Testis (tissue), 2 donors: ENCODE measurements at regions not wholly inside any gene's neighbourhood (a gene's known extent, or its start where the extent isn't known, plus 50 kb on each side); places are given as distances from the start of the nearest gene placed in this dataset.

Experiments
- DNase-seq: peaks from one replicate; pipeline ENCODE4 v3.0.0-alpha.2; 2019
- H3K27ac ChIP-seq, 2 donors: fragments of 200-600 bp; sonication (generic); one replicate each; pipeline ENCODE4 v1.5.1; 2019
- H3K27me3 ChIP-seq: fragments of 200-600 bp; sonication (generic); one replicate; pipeline ENCODE4 v1.5.1; 2019
- H3K36me3 ChIP-seq: fragments of 200-600 bp; sonication (generic); one replicate; pipeline ENCODE4 v1.5.1; 2017; ENCODE audit warnings: low read depth; ENCODE audit errors: missing control alignments
- H3K4me1 ChIP-seq: fragments of 200-600 bp; sonication (generic); one replicate; pipeline ENCODE4 v1.5.1; 2019
- H3K4me3 ChIP-seq, 2 donors: fragments of 200-600 bp; sonication (generic); one replicate each; pipeline ENCODE4 v1.5.1; 2017 to 2019
- H3K9me3 ChIP-seq: fragments of 200-600 bp; sonication (generic); one replicate; pipeline ENCODE4 v1.5.1; 2017
- CTCF ChIP-seq, 3 experiments: fragments of 450-650 bp in 2 of 3; fragments of 200-600 bp in 1 of 3; sonication (generic) in 1 of 3; IDR thresholded peaks; one replicate each; pipeline ENCODE4 v1.5.1; 2016 to 2019; ENCODE audit warnings: antibody characterized with exemption in 3 of 3, mild to moderate bottlenecking in 2 of 3, moderate library complexity in 1 of 3
- POLR2A ChIP-seq: fragments of 450-650 bp; IDR thresholded peaks from one replicate; pipeline ENCODE4 v1.6.1; 2017; ENCODE audit warnings: antibody characterized with exemption, mild to moderate bottlenecking, moderate library complexity
- WGBS, 2 donors: methylation state at CpG; one replicate each; pipeline ENCODE4 v1.1.5; 2018; 5-methylcytosine and 5-hydroxymethylcytosine counted together
- intact Hi-C: fragments of 100-400 bp; cut with DNase I; formaldehyde crosslinking; loops from one replicate; pipeline ENCODE4 v1.15.1; 2023; ENCODE audit warnings: low total_unique reads

GRCh38 chr2:7209757-7210555 lies 292.7 kb downstream of the RNF144A start:
- no peak for TF ChIP-seq CTCF (IDR thresholded peaks at IDR 0.05)
- no peak for TF ChIP-seq POLR2A
- Histone ChIP-seq H3K4me3 (no peak overlapping the region), H3K9me3 (no peaks in the 10 kb centered on the region), H3K4me1 (no peaks in the 10 kb centered on the region), H3K27me3 (no peaks in the 10 kb centered on the region), H3K36me3 (no peaks in the 10 kb centered on the region), H3K27ac (no peak overlapping the region)
- intact Hi-C loops: no loop called here
- no peak for DNase-seq
- 78 to 86% methylated on average over 5 of the region's 5 CpGs for WGBS, 2 donors

- intact Hi-C loops: no loop called here
- Histone ChIP-seq H3K9me3 (no peaks in the 10 kb centered on the region), H3K36me3 (no peaks in the 10 kb centered on the region), H3K4me1 (no peaks in the 10 kb centered on the region), H3K27me3 (no peaks in the 10 kb centered on the region), H3K27ac (no peak overlapping the region), H3K4me3 (no peak overlapping the region)
- 87 to 94% methylated on average over 4 of the region's 4 CpGs for WGBS, 2 donors
- DNase-seq: no peak
- TF ChIP-seq CTCF (IDR thresholded peaks at IDR 0.05) (no peak), POLR2A (no peak)
Observed at GRCh38 chr2:7210712-7211111, 293.5 kb downstream of the RNF144A start.

- H3K9me3 ChIP-seq: no peaks in the 10 kb centered on the region
- H3K27ac ChIP-seq: no peak overlapping the region
- H3K36me3 ChIP-seq: no peaks in the 10 kb centered on the region
- no peaks in the 10 kb centered on the region for H3K27me3 ChIP-seq
- 69 to 73% methylated on average over 1 of the region's 1 CpG for WGBS, 2 donors
- H3K4me1 ChIP-seq: no peaks in the 10 kb centered on the region
- intact Hi-C loops: no loop called here
- DNase-seq: no peak
- TF ChIP-seq CTCF (IDR thresholded peaks at IDR 0.05) (no peak), POLR2A (no peak)
- no peak overlapping the region for H3K4me3 ChIP-seq
Observed at GRCh38 chr2:7225848-7226247, 308.6 kb downstream of the RNF144A start.

GRCh38 chr2:7226501-7226900 lies 309.3 kb downstream of the RNF144A start:
- H3K36me3 ChIP-seq: no peaks in the 10 kb centered on the region
- H3K27ac ChIP-seq: no peak overlapping the region
- WGBS, 2 donors: 18 to 19% methylated on average over 1 of the region's 1 CpG
- H3K4me1 ChIP-seq: no peaks in the 10 kb centered on the region
- H3K9me3 ChIP-seq: no peaks in the 10 kb centered on the region
- DNase-seq: no peak
- intact Hi-C loops: no loop called here
- TF ChIP-seq POLR2A: no peak
- no peak for TF ChIP-seq CTCF (IDR thresholded peaks at IDR 0.05)
- H3K4me3 ChIP-seq: no peak overlapping the region
- H3K27me3 ChIP-seq: no peaks in the 10 kb centered on the region

- Histone ChIP-seq H3K4me1 (no peaks in the 10 kb centered on the region), H3K4me3 (no peak overlapping the region), H3K27ac (no peak overlapping the region), H3K36me3 (no peaks in the 10 kb centered on the region), H3K27me3 (no peaks in the 10 kb centered on the region), H3K9me3 (no peaks in the 10 kb centered on the region)
- TF ChIP-seq CTCF (IDR thresholded peaks at IDR 0.05) (no peak), POLR2A (no peak)
- 43 to 71% methylated on average over 1 of the region's 1 CpG for WGBS, 2 donors
- intact Hi-C loops: no loop called here
- DNase-seq: no peak
Observed at GRCh38 chr2:7233126-7233525, 315.9 kb downstream of the RNF144A start.
